Hippocampal formation (tissue), 2 donors: ENCODE measurements at regions not wholly inside any gene's neighbourhood (a gene's known extent, or its start where the extent isn't known, plus 50 kb on each side); places are given as distances from the start of the nearest gene placed in this dataset.

Experiments used
- DNase-seq, 2 donors: peaks; one replicate each; lab custom pipeline; 2025; lab: John Stamatoyannopoulos, UW

GRCh38 chr2:180463608-180464007 lies 456.5 kb upstream of the CWC22 start:
- no peak for DNase-seq

GRCh38 chr2:180461761-180462160 lies 454.7 kb upstream of the CWC22 start:
- DNase-seq, result no peak

GRCh38 chr2:180456801-180457200 lies 449.7 kb upstream of the CWC22 start:
- DNase-seq, result no peak

GRCh38 chr2:180450841-180451240 lies 443.7 kb upstream of the CWC22 start:
- DNase-seq, result no peak

GRCh38 chr2:180449171-180449915 lies 442.2 kb upstream of the CWC22 start:
- no peak for DNase-seq

GRCh38 chr2:180446492-180446891 lies 439.4 kb upstream of the CWC22 start:
- DNase-seq, result no peak

GRCh38 chr2:180443888-180444287 lies 436.8 kb upstream of the CWC22 start:
- no peak for DNase-seq

- DNase-seq, result no peak
These were observed 436.0 kb upstream of the CWC22 start for GRCh38 chr2:180442860-180443644.

GRCh38 chr2:180419212-180419611 lies 412.1 kb upstream of the CWC22 start:
- DNase-seq, result no peak

GRCh38 chr2:180416627-180417026 lies 409.5 kb upstream of the CWC22 start:
- no peak for DNase-seq

GRCh38 chr2:180413336-180413735 lies 406.2 kb upstream of the CWC22 start:
- no peak for DNase-seq

- no peak for DNase-seq
These were observed 405.1 kb upstream of the CWC22 start for GRCh38 chr2:180412219-180412618.

- no peak for DNase-seq
These were observed 404.6 kb upstream of the CWC22 start for GRCh38 chr2:180411661-180412060.

- DNase-seq, result no peak
These were observed 399.6 kb upstream of the CWC22 start for GRCh38 chr2:180406687-180407086.

- DNase-seq, result no peak
These were observed 398.4 kb upstream of the CWC22 start for GRCh38 chr2:180405520-180405919.

- no peak for DNase-seq
These were observed 387.2 kb upstream of the CWC22 start for GRCh38 chr2:180394305-180394704.

- no peak for DNase-seq
These were observed 378.6 kb upstream of the CWC22 start for GRCh38 chr2:180385601-180386201.

- DNase-seq, result no peak
These were observed 369.0 kb upstream of the CWC22 start for GRCh38 chr2:180376066-180376465.

GRCh38 chr2:180374502-180375281 lies 367.6 kb upstream of the CWC22 start:
- no peak for DNase-seq

- DNase-seq, result no peak
These were observed 363.6 kb upstream of the CWC22 start for GRCh38 chr2:180370511-180371205.

GRCh38 chr2:180368881-180369280 lies 361.8 kb upstream of the CWC22 start:
- DNase-seq, result no peak

GRCh38 chr2:180367815-180368214 lies 360.7 kb upstream of the CWC22 start:
- no peak for DNase-seq
